ENCODE measurements at regions not wholly inside any gene's neighbourhood (a gene's known extent, or its start where the extent isn't known, plus 50 kb on each side); places are given as distances from the start of the nearest gene placed in this dataset.

DNA sequence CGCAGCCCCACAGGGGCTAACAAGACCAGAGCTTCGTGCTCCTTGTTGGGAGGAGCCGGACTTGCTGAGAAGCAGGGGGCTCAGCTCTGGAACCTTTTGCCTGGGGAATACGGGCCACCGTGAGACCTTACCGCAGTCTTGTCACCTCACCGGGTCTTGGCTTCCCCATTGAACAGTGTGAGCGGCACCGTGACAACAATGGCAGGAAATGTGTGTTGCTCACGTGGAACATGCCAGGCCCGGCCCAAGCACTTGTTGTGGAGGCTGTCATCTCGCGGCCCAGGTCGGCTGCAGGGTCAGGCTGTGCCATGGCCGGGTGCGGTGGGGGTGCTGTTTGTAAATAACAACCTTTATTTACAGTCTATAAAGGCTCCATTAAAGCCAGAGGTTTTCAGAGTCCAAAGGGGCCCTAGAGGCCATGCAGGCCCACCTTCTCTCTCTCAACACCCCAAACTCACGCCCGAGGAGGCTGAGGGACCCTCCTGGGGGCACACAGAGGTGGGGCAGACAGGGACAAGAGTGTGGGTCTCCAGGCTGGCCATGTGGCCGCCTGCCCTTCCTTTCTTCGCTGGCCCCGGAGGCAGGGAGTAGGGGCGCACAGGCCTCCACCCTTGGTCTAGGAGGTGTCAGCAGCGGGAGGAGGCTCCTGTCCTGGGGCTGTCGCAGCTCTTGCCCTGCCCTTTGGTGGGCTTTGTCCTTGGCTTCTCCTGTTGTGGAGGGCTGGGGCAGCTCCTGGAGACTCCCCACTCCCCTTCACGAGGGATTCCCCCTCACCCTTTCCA is 79.7 kb downstream of the TSPAN17 start:
- TF ChIP-seq TAF1 (IDR thresholded peaks at IDR 0.05; ENCODE audit: low read depth) = no peak
- TF ChIP-seq EP300 (IDR thresholded peaks at IDR 0.05; ENCODE audit: borderline replicate concordance) = no peak
- TF ChIP-seq, protein P1, sequence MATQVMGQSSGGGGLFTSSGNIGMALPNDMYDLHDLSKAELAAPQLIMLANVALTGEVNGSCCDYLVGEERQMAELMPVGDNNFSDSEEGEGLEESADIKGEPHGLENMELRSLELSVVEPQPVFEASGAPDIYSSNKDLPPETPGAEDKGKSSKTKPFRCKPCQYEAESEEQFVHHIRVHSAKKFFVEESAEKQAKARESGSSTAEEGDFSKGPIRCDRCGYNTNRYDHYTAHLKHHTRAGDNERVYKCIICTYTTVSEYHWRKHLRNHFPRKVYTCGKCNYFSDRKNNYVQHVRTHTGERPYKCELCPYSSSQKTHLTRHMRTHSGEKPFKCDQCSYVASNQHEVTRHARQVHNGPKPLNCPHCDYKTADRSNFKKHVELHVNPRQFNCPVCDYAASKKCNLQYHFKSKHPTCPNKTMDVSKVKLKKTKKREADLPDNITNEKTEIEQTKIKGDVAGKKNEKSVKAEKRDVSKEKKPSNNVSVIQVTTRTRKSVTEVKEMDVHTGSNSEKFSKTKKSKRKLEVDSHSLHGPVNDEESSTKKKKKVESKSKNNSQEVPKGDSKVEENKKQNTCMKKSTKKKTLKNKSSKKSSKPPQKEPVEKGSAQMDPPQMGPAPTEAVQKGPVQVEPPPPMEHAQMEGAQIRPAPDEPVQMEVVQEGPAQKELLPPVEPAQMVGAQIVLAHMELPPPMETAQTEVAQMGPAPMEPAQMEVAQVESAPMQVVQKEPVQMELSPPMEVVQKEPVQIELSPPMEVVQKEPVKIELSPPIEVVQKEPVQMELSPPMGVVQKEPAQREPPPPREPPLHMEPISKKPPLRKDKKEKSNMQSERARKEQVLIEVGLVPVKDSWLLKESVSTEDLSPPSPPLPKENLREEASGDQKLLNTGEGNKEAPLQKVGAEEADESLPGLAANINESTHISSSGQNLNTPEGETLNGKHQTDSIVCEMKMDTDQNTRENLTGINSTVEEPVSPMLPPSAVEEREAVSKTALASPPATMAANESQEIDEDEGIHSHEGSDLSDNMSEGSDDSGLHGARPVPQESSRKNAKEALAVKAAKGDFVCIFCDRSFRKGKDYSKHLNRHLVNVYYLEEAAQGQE (IDR thresholded peaks at IDR 0.05; ENCODE audit: low read depth) = no peak
- TF ChIP-seq, protein P2, sequence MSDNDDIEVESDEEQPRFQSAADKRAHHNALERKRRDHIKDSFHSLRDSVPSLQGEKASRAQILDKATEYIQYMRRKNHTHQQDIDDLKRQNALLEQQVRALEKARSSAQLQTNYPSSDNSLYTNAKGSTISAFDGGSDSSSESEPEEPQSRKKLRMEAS (IDR thresholded peaks at IDR 0.05) = no peak
- no peak for TF ChIP-seq RAD21 (IDR thresholded peaks at IDR 0.05; ENCODE audit: low read depth)

All from Ishikawa (cell line).